ENCODE measurements at regions not wholly inside any gene's neighbourhood (a gene's known extent, or its start where the extent isn't known, plus 50 kb on each side); places are given as distances from the start of the nearest gene placed in this dataset.

- Mint-ChIP-seq H3K27me3 (no peaks in the 10 kb centered on the region), H3K27ac (no peak overlapping the region), H3K4me1 (no peaks in the 10 kb centered on the region), H3K4me3 (no peak overlapping the region), H3K9me3 (peaks cover 0 to 3% (median 0%) of the 10 kb centered on the region in 7 donors), H3K36me3 (no peaks in the 10 kb centered on the region)
- Histone ChIP-seq H3K36me3 (ENCODE audit: control insufficient read depth, insufficient read depth, low read length) (no peaks in the 10 kb centered on the region), H3K4me3 (ENCODE audit: low read depth, low read length) (no peak overlapping the region), H3K9me3 (ENCODE audit: control insufficient read depth in 2 of 2, low read length in 2 of 2) (no peaks in the 10 kb centered on the region), H3K27me3 (ENCODE audit: control insufficient read depth, insufficient read depth, low read length) (no peaks in the 10 kb centered on the region), H3K27ac (ENCODE audit: insufficient read depth, low read length, poor library complexity, severe bottlenecking) (no peak overlapping the region), H3K4me1 (ENCODE audit: control insufficient read depth, insufficient read depth, low read length, poor library complexity, severe bottlenecking) (no peaks in the 10 kb centered on the region)
- no peak for ATAC-seq (ENCODE audit: low read depth in 2 of 2)
- no peak for DNase-seq
Measured at GRCh38 chr3:181616088-181617070, 95.3 kb upstream of the SOX2 start.

- H3K4me3 Mint-ChIP-seq, result no peak overlapping the region
- no peaks in the 10 kb centered on the region for H3K36me3 Mint-ChIP-seq
- Histone ChIP-seq H3K27me3 (ENCODE audit: control insufficient read depth, insufficient read depth, low read length) (no peaks in the 10 kb centered on the region), H3K36me3 (ENCODE audit: control insufficient read depth, insufficient read depth, low read length) (no peaks in the 10 kb centered on the region), H3K4me3 (ENCODE audit: low read depth, low read length) (no peak overlapping the region), H3K4me1 (ENCODE audit: control insufficient read depth, insufficient read depth, low read length, poor library complexity, severe bottlenecking) (no peaks in the 10 kb centered on the region), H3K27ac (ENCODE audit: insufficient read depth, low read length, poor library complexity, severe bottlenecking) (no peak overlapping the region), H3K9me3 (ENCODE audit: control insufficient read depth in 2 of 2, low read length in 2 of 2) (no peaks in the 10 kb centered on the region)
- H3K27ac Mint-ChIP-seq, result no peak overlapping the region
- peaks cover 0 to 3% (median 0%) of the 10 kb centered on the region in 7 donors for H3K9me3 Mint-ChIP-seq
- ATAC-seq (ENCODE audit: low read depth in 2 of 2), result no peak
- no peaks in the 10 kb centered on the region for H3K27me3 Mint-ChIP-seq
- no peaks in the 10 kb centered on the region for H3K4me1 Mint-ChIP-seq
- DNase-seq, result no peak
Measured at GRCh38 chr3:181615666-181616065, 96.1 kb upstream of the SOX2 start.

GRCh38 chr3:181614878-181615277, 96.8 kb upstream of the SOX2 start:
- peaks cover 0 to 3% (median 0%) of the 10 kb centered on the region in 7 donors for H3K9me3 Mint-ChIP-seq
- H3K4me1 Mint-ChIP-seq, result no peaks in the 10 kb centered on the region
- H3K36me3 ChIP-seq (ENCODE audit: control insufficient read depth, insufficient read depth, low read length), result no peaks in the 10 kb centered on the region
- H3K27me3 ChIP-seq (ENCODE audit: control insufficient read depth, insufficient read depth, low read length), result no peaks in the 10 kb centered on the region
- H3K27me3 Mint-ChIP-seq, result no peaks in the 10 kb centered on the region
- ATAC-seq (ENCODE audit: low read depth in 2 of 2), result no peak
- H3K4me3 ChIP-seq (ENCODE audit: low read depth, low read length), result no peak overlapping the region
- no peaks in the 10 kb centered on the region for H3K4me1 ChIP-seq (ENCODE audit: control insufficient read depth, insufficient read depth, low read length, poor library complexity, severe bottlenecking)
- no peak overlapping the region for H3K27ac ChIP-seq (ENCODE audit: insufficient read depth, low read length, poor library complexity, severe bottlenecking)
- H3K27ac Mint-ChIP-seq, result no peak overlapping the region
- H3K36me3 Mint-ChIP-seq, result no peaks in the 10 kb centered on the region
- H3K4me3 Mint-ChIP-seq, result no peak overlapping the region
- DNase-seq, result no peak
- no peaks in the 10 kb centered on the region for H3K9me3 ChIP-seq (ENCODE audit: control insufficient read depth in 2 of 2, low read length in 2 of 2)

GRCh38 chr3:181613813-181614212, 97.9 kb upstream of the SOX2 start:
- H3K4me1 Mint-ChIP-seq, result no peaks in the 10 kb centered on the region
- no peaks in the 10 kb centered on the region for H3K9me3 ChIP-seq (ENCODE audit: control insufficient read depth in 2 of 2, low read length in 2 of 2)
- H3K4me3 ChIP-seq (ENCODE audit: low read depth, low read length), result no peak overlapping the region
- no peaks in the 10 kb centered on the region for H3K27me3 ChIP-seq (ENCODE audit: control insufficient read depth, insufficient read depth, low read length)
- H3K4me1 ChIP-seq (ENCODE audit: control insufficient read depth, insufficient read depth, low read length, poor library complexity, severe bottlenecking), result no peaks in the 10 kb centered on the region
- DNase-seq (no peak), ATAC-seq (ENCODE audit: low read depth in 2 of 2) (no peak)
- H3K36me3 Mint-ChIP-seq, result no peaks in the 10 kb centered on the region
- no peak overlapping the region for H3K4me3 Mint-ChIP-seq
- no peaks in the 10 kb centered on the region for H3K27me3 Mint-ChIP-seq
- H3K36me3 ChIP-seq (ENCODE audit: control insufficient read depth, insufficient read depth, low read length), result no peaks in the 10 kb centered on the region
- H3K9me3 Mint-ChIP-seq, result peaks cover 0 to 3% (median 0%) of the 10 kb centered on the region in 7 donors
- H3K27ac ChIP-seq (ENCODE audit: insufficient read depth, low read length, poor library complexity, severe bottlenecking), result no peak overlapping the region
- no peak overlapping the region for H3K27ac Mint-ChIP-seq

- ATAC-seq (ENCODE audit: low read depth in 2 of 2) (no peak), DNase-seq (no peak)
- no peak overlapping the region for H3K4me3 ChIP-seq (ENCODE audit: low read depth, low read length)
- H3K36me3 ChIP-seq (ENCODE audit: control insufficient read depth, insufficient read depth, low read length), result no peaks in the 10 kb centered on the region
- Mint-ChIP-seq H3K36me3 (no peaks in the 10 kb centered on the region), H3K9me3 (peaks cover 0 to 3% (median 0%) of the 10 kb centered on the region in 7 donors), H3K4me1 (no peaks in the 10 kb centered on the region), H3K4me3 (no peak overlapping the region), H3K27ac (no peak overlapping the region), H3K27me3 (no peaks in the 10 kb centered on the region)
- no peaks in the 10 kb centered on the region for H3K27me3 ChIP-seq (ENCODE audit: control insufficient read depth, insufficient read depth, low read length)
- H3K9me3 ChIP-seq (ENCODE audit: control insufficient read depth in 2 of 2, low read length in 2 of 2), result no peaks in the 10 kb centered on the region
- no peak overlapping the region for H3K27ac ChIP-seq (ENCODE audit: insufficient read depth, low read length, poor library complexity, severe bottlenecking)
- no peaks in the 10 kb centered on the region for H3K4me1 ChIP-seq (ENCODE audit: control insufficient read depth, insufficient read depth, low read length, poor library complexity, severe bottlenecking)
Measured at GRCh38 chr3:181613191-181613590, 98.5 kb upstream of the SOX2 start.

GRCh38 chr3:181610973-181611265, 100.8 kb upstream of the SOX2 start:
- DNase-seq, result no peak
- no peaks in the 10 kb centered on the region for H3K36me3 Mint-ChIP-seq
- peaks cover 0 to 4% (median 0%) of the 10 kb centered on the region in 7 donors for H3K9me3 Mint-ChIP-seq
- no peak for ATAC-seq (ENCODE audit: low read depth in 2 of 2)
- Histone ChIP-seq H3K36me3 (ENCODE audit: control insufficient read depth, insufficient read depth, low read length) (no peaks in the 10 kb centered on the region), H3K27ac (ENCODE audit: insufficient read depth, low read length, poor library complexity, severe bottlenecking) (no peak overlapping the region), H3K27me3 (ENCODE audit: control insufficient read depth, insufficient read depth, low read length) (no peaks in the 10 kb centered on the region), H3K4me1 (ENCODE audit: control insufficient read depth, insufficient read depth, low read length, poor library complexity, severe bottlenecking) (no peaks in the 10 kb centered on the region), H3K9me3 (ENCODE audit: control insufficient read depth in 2 of 2, low read length in 2 of 2) (no peaks in the 10 kb centered on the region), H3K4me3 (ENCODE audit: low read depth, low read length) (no peak overlapping the region)
- H3K4me3 Mint-ChIP-seq, result no peak overlapping the region
- H3K4me1 Mint-ChIP-seq, result no peaks in the 10 kb centered on the region
- H3K27ac Mint-ChIP-seq, result no peak overlapping the region
- H3K27me3 Mint-ChIP-seq, result no peaks in the 10 kb centered on the region

- no peaks in the 10 kb centered on the region for H3K36me3 Mint-ChIP-seq
- H3K27ac ChIP-seq (ENCODE audit: insufficient read depth, low read length, poor library complexity, severe bottlenecking), result no peak overlapping the region
- ATAC-seq (ENCODE audit: low read depth in 2 of 2) (no peak), DNase-seq (no peak)
- no peaks in the 10 kb centered on the region for H3K9me3 ChIP-seq (ENCODE audit: control insufficient read depth in 2 of 2, low read length in 2 of 2)
- no peaks in the 10 kb centered on the region for H3K27me3 Mint-ChIP-seq
- no peak overlapping the region for H3K4me3 Mint-ChIP-seq
- no peaks in the 10 kb centered on the region for H3K4me1 Mint-ChIP-seq
- H3K9me3 Mint-ChIP-seq, result peaks cover 0 to 5% (median 2%) of the 10 kb centered on the region in 7 donors
- no peak overlapping the region for H3K27ac Mint-ChIP-seq
- no peaks in the 10 kb centered on the region for H3K4me1 ChIP-seq (ENCODE audit: control insufficient read depth, insufficient read depth, low read length, poor library complexity, severe bottlenecking)
- no peaks in the 10 kb centered on the region for H3K36me3 ChIP-seq (ENCODE audit: control insufficient read depth, insufficient read depth, low read length)
- no peak overlapping the region for H3K4me3 ChIP-seq (ENCODE audit: low read depth, low read length)
- no peaks in the 10 kb centered on the region for H3K27me3 ChIP-seq (ENCODE audit: control insufficient read depth, insufficient read depth, low read length)
Measured at GRCh38 chr3:181610083-181610972, 101.4 kb upstream of the SOX2 start.

Measured in CD4-positive, CD25-positive, alpha-beta regulatory T cell (primary cell).